ENCODE measurements at regions not wholly inside any gene's neighbourhood (a gene's known extent, or its start where the extent isn't known, plus 50 kb on each side); places are given as distances from the start of the nearest gene placed in this dataset.

DNA sequence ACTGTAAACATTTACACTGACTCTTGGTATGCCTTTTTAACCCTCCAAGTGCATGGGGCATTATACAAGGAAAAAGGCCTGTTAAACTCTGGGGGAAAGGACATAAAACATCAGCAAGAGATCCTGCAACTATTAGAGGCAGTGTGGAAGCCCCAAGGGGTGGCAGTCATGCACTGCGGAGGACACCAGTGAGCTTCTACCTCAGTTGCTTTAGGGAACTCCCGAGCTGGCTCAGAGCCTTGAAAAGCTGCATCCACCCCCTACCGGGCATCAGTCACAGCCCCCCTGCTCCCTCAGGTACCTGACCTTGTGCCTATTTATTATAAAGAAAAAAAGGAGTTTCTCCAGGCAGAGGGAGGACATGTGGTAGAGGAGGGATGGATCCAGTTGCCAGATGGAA lies 695.6 kb upstream of the LMO3 start:
- Mint-ChIP-seq H3K9me3 (peaks cover 29 to 38% of the 10 kb centered on the region in 2 experiments), H3K4me1 (peaks cover 0 to 8% of the 10 kb centered on the region in 2 experiments; a peak in 2 of 4 replicates), H3K4me3 (no peak overlapping the region), H3K36me3 (ENCODE audit: insufficient read depth in 1 of 3, low read depth in 3 of 3) (peaks cover 2 to 25% (median 14%) of the 10 kb centered on the region in 3 experiments), H3K27me3 (ENCODE audit: low read depth) (no peaks in the 10 kb centered on the region; the same call in 1 of the 2 replicates), H3K27ac (no peak overlapping the region)
- no peak overlapping the region for H3K14ac ChIP-seq (ENCODE audit: insufficient read depth, low read length)
- no peak overlapping the region for H2AFZ ChIP-seq (ENCODE audit: low read length)
- no peak overlapping the region for H3K23ac ChIP-seq (ENCODE audit: insufficient read length, low read depth, low read length)
- no peak overlapping the region for H3K4ac ChIP-seq (ENCODE audit: low read depth, low read length)
- H2BK15ac ChIP-seq (ENCODE audit: low read depth, low read length), result no peak overlapping the region
- no peak overlapping the region for H4K91ac ChIP-seq (ENCODE audit: insufficient read length, low read depth, low read length)
- H3K18ac ChIP-seq (ENCODE audit: insufficient read length, low read depth, low read length), result no peak overlapping the region
- no peak overlapping the region for H3K9ac ChIP-seq (ENCODE audit: extremely low read depth, insufficient read length, low read length)
- no peaks in the 10 kb centered on the region for H3K27me3 ChIP-seq (ENCODE audit: insufficient read depth, low read length)
- no peak overlapping the region for H2AK5ac ChIP-seq (ENCODE audit: insufficient read length, low read length)
- H2BK20ac ChIP-seq (ENCODE audit: low read depth, low read length, poor library complexity, severe bottlenecking), result no peak overlapping the region
- no peak overlapping the region for H4K8ac ChIP-seq (replicated peaks; ENCODE audit: insufficient read length, low read depth, low read length)
- no CpG with 5 or more reads among the region's 3 CpGs for WGBS (ENCODE audit: extremely low coverage, insufficient read length, low lambda C conversion rate)
- no peak overlapping the region for H3T11ph ChIP-seq (ENCODE audit: low read length)
- H2BK12ac ChIP-seq (ENCODE audit: insufficient read length, low read depth, low read length), result no peak overlapping the region
- no peak overlapping the region for H2BK120ac ChIP-seq (ENCODE audit: low read depth, low read length, poor library complexity, severe bottlenecking)
- no peak overlapping the region for H3K27ac ChIP-seq (ENCODE audit: insufficient read length, low read depth, low read length)
- H3K56ac ChIP-seq (ENCODE audit: insufficient read length, low read depth, low read length), result no peak overlapping the region
- no peak overlapping the region for H3K4me2 ChIP-seq (ENCODE audit: insufficient read depth, insufficient read length, low read length)
- H4K20me1 ChIP-seq (ENCODE audit: control insufficient read depth, insufficient read depth, insufficient read length), result no peaks in the 10 kb centered on the region
- TF ChIP-seq, protein P1, sequence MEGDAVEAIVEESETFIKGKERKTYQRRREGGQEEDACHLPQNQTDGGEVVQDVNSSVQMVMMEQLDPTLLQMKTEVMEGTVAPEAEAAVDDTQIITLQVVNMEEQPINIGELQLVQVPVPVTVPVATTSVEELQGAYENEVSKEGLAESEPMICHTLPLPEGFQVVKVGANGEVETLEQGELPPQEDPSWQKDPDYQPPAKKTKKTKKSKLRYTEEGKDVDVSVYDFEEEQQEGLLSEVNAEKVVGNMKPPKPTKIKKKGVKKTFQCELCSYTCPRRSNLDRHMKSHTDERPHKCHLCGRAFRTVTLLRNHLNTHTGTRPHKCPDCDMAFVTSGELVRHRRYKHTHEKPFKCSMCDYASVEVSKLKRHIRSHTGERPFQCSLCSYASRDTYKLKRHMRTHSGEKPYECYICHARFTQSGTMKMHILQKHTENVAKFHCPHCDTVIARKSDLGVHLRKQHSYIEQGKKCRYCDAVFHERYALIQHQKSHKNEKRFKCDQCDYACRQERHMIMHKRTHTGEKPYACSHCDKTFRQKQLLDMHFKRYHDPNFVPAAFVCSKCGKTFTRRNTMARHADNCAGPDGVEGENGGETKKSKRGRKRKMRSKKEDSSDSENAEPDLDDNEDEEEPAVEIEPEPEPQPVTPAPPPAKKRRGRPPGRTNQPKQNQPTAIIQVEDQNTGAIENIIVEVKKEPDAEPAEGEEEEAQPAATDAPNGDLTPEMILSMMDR (conservative IDR thresholded peaks at IDR 0.05), result peak; percentile 52; the same call in 2 of the 3 replicates
- no peak overlapping the region for H4K5ac ChIP-seq (ENCODE audit: insufficient read length, low read depth, low read length)
- no peaks in the 10 kb centered on the region for H3K79me2 ChIP-seq (ENCODE audit: insufficient read depth, low read length)
- no peak overlapping the region for H2BK5ac ChIP-seq (ENCODE audit: insufficient read length, low read length)
- no peaks in the 10 kb centered on the region for H3K4me1 ChIP-seq (ENCODE audit: insufficient read depth, low read length)
- H3K23me2 ChIP-seq (ENCODE audit: insufficient read length, low read depth, low read length, poor library complexity, severe bottlenecking), result no peaks in the 10 kb centered on the region
- H3K9me3 ChIP-seq (ENCODE audit: control insufficient read depth, low read depth, low read length), result peaks cover 12% of the 10 kb centered on the region
- H3K79me1 ChIP-seq (ENCODE audit: insufficient read depth, low read depth, low read length, poor library complexity, severe bottlenecking), result no peaks in the 10 kb centered on the region
- DNase-seq, result no peak
